NB4 (cell line): ENCODE measurements at regions not wholly inside any gene's neighbourhood (a gene's known extent, or its start where the extent isn't known, plus 50 kb on each side); places are given as distances from the start of the nearest gene placed in this dataset.
"Not testable (repeated sequence)": the region's sequence is repeated elsewhere in the genome, so short reads cannot be mapped to it uniquely, and the experiment has no call there.

Experiments
- CTCF ChIP-seq: IDR thresholded peaks from one replicate; pipeline ENCODE4 v1.5.1; 2012; ENCODE audit warnings: low read depth, low read length
- MAX ChIP-seq: IDR thresholded peaks from 2 replicates; pipeline ENCODE4 v1.6.1; 2011; ENCODE audit warnings: low read depth, low read length
- MYC ChIP-seq: IDR thresholded peaks from 2 replicates; pipeline ENCODE4 v1.6.1; 2011; ENCODE audit warnings: low read depth, low read length
- POLR2A ChIP-seq: IDR thresholded peaks from 2 replicates; pipeline ENCODE4 v1.6.1; 2011; ENCODE audit warnings: mild to moderate bottlenecking; ENCODE audit not compliant: insufficient read length; ENCODE audit errors: extremely low read depth

GRCh38 chr11:23786974-23787373 is 709.9 kb upstream of the LUZP2 start:
- not testable (repeated sequence) for TF ChIP-seq CTCF, POLR2A, MAX, MYC
